Smooth muscle cell of the brain vasculature (primary cell): ENCODE measurements at regions not wholly inside any gene's neighbourhood (a gene's known extent, or its start where the extent isn't known, plus 50 kb on each side); places are given as distances from the start of the nearest gene placed in this dataset.

Source experiments
- DNase-seq: peaks from one replicate; pipeline ENCODE4 v3.0.0-alpha.2; 2012; ENCODE audit warnings: low read depth, low spot score

DNA sequence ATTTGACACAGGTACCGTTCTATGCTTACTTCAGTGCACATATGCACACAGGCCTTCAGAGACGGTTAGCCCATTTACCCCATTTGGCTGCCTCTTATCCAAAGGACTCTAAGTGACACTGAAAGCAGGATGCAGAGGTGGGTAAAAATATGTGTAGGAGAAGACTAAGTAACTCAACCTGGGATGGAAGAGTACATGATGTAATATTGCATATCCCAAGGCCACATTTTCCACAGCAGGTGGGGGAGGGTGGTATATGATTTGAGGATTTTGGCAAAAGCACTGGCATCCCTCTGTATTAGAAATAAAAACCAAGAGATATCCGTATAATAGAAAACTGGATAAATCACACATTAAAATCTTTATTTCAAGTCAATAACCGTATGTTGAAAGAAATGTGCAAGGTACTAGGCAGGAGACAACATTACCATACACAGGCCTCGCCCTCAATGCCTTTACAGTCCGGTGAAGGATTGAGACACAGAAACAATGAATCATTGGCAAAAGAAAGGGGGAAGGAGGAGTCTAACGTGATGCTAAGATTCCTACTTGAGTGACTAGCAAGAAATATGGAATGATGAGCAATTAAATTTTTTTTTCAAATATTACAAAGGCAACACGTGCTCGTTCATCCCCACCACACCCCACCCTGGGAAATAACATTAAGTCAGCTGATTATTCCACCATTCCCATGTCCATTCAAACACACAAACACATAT lies 161.0 kb upstream of the RASGEF1B start:
- no peak for DNase-seq

DNA sequence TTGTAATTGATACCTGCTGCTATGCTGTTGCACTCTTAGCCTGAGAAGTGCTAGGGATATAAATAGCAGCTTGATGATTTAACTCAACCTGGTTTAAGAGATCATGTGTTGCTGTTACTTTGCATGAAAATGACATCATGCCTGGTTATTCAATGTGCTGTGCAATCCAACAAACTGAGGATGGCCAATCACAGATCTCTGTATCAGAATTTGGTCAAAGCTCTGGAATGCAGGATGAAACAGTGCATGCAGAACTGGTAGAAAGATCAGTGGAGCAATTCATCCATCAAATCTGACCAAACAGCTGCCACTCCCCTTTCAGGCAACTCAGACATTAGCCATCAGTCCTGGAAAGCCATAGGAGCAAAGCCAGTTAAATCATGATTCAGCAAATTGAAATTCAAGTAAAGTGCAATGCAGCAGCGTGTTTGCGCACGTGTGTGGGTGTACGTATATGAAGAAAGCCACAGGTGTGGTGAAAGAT lies 160.3 kb upstream of the RASGEF1B start:
- no peak for DNase-seq

DNA sequence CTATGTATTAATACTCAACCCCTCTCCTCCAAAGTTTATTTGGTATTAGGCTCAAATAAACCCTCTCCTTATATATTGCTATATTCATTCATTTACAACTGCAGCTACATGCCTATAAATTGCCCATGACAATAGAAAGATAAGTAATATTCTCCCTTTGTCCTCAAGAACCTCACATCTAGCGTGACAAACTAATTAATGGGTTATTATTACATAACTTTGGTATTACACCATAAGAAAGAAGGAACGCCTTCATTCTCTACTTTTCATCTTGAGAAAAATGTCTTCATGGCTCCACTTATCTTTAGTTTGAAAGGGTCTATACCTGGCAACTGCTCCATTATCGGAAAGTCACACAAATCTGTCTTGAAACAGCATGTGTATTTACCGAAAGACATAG lies 157.7 kb upstream of the RASGEF1B start:
- no peak for DNase-seq

GRCh38 chr4:81628489-81628888 lies 156.8 kb upstream of the RASGEF1B start:
- DNase-seq = no peak

DNA sequence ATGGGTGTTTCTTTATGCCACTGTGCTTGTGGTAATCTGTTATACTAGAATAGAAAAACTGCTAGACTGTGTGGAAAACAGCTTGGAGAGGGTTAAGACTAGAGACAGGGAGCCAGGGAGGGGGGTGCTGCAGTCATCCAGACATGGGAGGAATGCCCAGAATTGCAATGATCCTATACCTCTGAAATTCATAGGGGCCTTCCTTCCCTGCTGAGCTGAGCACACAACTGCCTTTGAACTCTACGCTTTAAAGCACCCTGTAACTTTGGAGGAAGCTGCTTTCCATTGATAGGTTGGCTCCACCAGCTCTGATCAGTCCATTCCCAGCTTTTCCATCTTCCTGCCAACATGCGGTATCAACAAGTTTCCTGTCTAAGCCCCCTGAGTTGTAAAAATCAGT lies 155.9 kb upstream of the RASGEF1B start:
- DNase-seq = no peak

DNA sequence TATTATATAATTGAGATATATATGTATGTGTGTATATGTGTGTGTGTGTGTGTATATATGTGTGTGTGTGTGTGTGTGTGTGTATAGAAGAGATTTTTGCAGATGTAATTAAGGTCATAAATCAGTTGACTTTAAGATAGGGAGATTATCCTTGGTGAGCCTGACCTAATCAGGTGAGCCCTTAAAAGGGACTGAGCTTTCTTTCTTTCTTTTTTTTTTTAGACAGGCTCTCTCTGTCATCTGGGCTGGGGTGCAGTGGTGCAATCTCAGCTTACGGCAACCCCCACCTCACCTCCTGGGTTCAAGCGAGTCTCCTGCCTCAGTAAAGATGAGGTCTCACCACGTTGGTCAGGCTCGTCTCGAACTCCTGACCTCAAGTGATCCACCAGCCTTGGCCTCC lies 155.1 kb upstream of the RASGEF1B start:
- no peak for DNase-seq

DNA sequence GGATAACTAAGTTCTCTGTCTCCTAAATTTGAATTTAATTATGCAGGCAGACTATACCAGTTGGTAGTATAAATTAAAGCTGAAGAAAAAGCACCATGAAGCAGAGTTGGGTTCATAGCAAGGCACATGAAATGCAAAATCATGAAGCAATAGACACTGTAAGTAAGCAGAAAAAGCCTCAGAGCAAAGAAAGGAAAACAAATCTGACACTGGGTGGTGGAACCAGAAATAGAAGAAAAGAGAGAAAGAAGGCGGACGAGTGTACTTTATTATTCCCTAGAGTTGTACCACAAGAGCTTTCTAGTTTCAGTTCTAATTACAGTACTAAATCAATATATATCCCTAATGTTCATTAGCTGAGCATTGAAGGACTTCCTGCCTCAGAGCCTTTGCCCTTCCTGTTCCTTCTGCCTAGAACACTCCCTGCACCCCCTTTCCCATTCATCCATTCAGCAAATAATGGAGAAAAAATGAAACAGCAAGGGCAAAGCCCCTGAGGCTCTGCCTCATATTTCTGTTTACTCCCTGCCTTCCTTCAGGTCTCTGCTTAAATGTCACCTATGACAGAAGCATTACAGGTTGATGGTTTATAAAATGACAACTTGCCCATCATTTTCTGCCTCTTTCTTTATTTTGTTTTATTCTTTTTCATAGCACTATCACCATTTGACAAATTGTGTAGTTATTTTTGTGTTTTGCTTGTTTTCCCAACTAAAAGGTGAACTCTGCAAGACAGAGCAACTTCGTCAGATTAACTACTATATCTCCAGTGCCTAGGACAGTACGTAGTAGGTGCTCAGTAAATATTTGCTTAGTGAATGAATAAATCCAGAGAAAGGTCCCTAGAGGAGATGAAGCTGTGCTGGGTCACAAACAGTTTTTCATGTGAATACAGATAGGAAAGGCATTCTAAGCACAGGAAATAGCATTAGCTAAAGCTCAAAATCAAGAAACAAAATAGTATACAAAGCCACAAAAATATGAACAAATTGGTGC lies 154.0 kb upstream of the RASGEF1B start:
- DNase-seq = no peak

GRCh38 chr4:81623434-81623833 lies 151.7 kb upstream of the RASGEF1B start:
- no peak for DNase-seq

- no peak for DNase-seq
Observed at GRCh38 chr4:81622474-81623184, 150.9 kb upstream of the RASGEF1B start.

DNA sequence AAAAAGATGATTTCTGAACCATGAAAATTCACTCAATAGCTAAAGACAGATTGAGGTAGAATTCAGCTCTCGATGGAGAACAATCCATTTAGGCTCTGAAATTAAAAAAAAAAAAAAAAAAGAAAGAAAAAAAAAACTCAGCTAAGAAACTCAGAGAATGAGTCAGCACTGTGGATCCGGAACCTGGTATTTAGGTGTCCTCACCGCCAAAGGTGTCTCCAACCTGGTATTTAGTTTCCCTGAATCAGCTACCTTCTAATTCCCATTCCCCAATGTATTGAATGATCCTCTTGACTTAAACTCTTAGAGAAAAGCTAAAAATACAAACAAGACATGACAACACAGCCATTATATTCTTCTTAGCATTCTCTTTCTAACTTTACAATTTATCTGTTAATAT lies 150.3 kb upstream of the RASGEF1B start:
- no peak for DNase-seq

DNA sequence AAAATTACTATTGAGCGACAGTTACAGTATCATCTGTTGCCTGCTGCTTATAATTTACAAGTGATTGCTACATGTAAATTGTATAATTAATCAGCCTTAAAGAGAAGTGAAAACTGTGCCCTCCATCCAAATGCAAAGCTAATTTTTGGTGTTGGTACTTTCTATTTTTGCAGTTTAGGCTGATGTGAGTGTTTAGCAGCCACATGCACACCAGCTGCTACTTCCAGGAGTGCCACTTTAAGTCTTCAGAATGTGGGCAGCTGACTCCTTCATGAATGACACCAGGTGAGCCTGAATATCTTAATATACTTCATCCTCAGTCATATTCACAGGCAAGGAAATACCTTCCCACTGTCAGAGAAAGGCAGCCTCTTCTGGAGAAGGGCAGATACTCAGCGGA lies 149.8 kb upstream of the RASGEF1B start:
- no peak for DNase-seq

DNA sequence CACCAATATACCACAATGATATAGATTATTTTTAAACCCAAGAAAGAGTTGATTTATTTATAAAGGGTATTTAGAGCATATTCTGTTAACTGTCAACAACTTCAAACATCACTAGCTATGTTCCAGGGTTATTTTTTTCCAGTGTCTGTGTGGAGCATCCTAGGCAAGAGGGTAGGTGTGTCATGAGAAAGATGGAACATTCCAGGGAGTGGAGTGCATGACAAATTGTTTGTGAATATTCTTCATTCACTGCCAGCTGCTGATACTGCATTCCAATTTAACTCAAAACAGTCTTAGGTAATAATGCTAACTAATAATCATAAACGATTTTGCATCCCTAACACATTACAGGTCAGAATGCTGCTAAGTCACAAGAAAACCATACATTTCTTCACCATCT lies 148.7 kb upstream of the RASGEF1B start:
- no peak for DNase-seq

DNA sequence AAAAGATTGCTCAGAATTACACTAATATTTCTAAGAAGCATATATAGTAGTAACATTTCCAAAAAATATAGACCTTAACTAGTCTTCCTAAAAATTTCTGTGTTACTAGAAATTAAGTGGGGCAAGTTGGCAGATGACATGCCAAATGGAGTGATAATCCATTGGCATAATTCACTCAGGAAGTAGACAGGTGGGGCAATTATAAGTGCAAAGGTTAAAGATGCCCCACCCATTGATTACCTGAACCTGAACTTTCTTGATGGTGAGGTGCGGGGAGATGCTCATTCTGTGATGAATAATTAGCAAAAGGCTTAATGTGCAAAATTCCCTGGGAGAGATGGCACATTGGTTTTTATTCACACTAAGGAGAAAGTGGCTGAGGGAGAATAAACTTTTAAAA lies 145.8 kb upstream of the RASGEF1B start:
- no peak for DNase-seq

DNA sequence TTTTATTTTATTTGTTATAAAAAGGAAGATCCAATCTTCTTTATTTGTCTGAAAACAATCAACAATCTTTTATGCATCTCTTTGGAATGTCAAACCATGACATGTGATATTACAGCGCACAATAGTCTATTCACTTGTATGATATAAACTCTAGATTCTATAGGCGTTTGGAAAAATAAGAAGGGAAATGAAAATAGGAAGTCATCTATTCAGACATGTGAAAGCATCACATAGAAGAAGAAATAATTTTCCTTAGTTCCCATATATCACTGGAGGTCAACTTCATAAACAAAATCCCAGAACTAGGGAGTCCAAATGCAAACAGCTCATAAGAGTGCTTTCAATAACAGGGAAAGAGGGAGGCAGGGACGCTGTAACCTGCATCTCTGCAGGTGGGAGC lies 139.5 kb upstream of the RASGEF1B start:
- DNase-seq = no peak

GRCh38 chr4:81609844-81610243 lies 138.1 kb upstream of the RASGEF1B start:
- no peak for DNase-seq

- DNase-seq = no peak
Observed at GRCh38 chr4:81607950-81608349, 136.2 kb upstream of the RASGEF1B start.

GRCh38 chr4:81606801-81607501 lies 135.2 kb upstream of the RASGEF1B start:
- no peak for DNase-seq

DNA sequence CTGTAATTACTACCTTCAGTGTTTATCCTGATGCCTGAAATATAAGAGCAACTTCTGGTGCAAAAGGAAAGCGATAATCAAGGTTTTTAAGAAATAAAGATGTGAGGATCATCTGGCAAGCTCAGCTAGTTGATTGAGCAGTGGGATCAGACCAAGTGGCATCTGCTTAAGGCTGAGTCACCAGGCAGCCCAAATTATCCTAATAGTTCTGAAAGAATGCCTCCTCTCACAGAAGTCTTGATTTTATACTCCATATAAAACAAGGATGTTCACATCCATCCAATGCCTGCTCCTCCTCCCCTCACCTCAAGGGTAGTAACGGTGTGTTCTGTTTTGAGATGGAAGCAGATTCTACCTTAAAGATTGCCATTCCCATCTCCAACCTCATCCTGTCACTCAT lies 134.5 kb upstream of the RASGEF1B start:
- DNase-seq = no peak

GRCh38 chr4:81605271-81605670 lies 133.6 kb upstream of the RASGEF1B start:
- DNase-seq = no peak

DNA sequence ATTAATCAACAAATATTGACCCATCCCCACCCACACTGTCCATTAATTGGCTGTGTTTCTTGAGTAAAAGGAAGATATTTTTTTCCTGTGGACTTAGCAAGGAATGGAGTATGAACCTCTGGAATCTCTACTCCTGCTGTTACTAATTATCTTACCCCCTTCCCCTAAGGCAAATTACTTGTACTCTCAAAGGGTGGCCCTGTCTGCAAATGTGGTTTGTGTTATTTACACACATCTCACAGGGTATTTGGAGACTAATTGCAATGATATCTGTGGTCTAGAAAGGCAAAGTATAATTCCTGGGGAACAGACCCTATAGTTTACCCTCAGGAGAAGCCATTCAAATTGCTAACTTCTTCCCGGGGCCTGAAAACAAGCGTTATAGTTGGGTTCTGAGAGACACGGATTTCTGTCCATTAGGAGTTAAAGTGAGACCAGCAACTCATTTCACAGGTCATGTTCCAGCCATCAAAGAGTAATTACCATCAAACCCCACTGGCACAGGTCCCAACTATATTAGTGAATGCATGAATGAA lies 133.0 kb upstream of the RASGEF1B start:
- no peak for DNase-seq

GRCh38 chr4:81602854-81603253 lies 131.1 kb upstream of the RASGEF1B start:
- no peak for DNase-seq
